Duodenal mucosa (tissue), 2 donors: ENCODE measurements at regions not wholly inside any gene's neighbourhood (a gene's known extent, or its start where the extent isn't known, plus 50 kb on each side); places are given as distances from the start of the nearest gene placed in this dataset.

Source experiments
- H3K27ac ChIP-seq: one replicate; pipeline ENCODE4 v1.7.0; 2013; ENCODE audit warnings: low read depth, low read length
- H3K27me3 ChIP-seq, 2 donors: one replicate each; pipeline ENCODE4 v1.7.0; 2013; ENCODE audit warnings: low read length in 2 of 2, control low read depth in 1 of 2; ENCODE audit not compliant: insufficient read depth in 2 of 2, control insufficient read depth in 1 of 2
- H3K36me3 ChIP-seq, 2 donors: one replicate each; pipeline ENCODE4 v1.7.0; 2013; ENCODE audit warnings: low read length in 2 of 2, control low read depth in 1 of 2; ENCODE audit not compliant: insufficient read depth in 2 of 2, control insufficient read depth in 1 of 2
- H3K4me1 ChIP-seq, 2 donors: one replicate each; pipeline ENCODE4 v1.7.0; 2013; ENCODE audit warnings: low read length in 2 of 2, control low read depth in 1 of 2; ENCODE audit not compliant: insufficient read depth in 2 of 2, control insufficient read depth in 1 of 2
- H3K4me3 ChIP-seq, 2 donors: one replicate each; pipeline ENCODE4 v1.7.0; 2013; ENCODE audit warnings: low read length in 2 of 2, low read depth in 1 of 2
- H3K9ac ChIP-seq, 2 donors: one replicate each; pipeline ENCODE4 v1.7.0; 2013; ENCODE audit warnings: low read length in 2 of 2, low read depth in 1 of 2
- H3K9me3 ChIP-seq, 2 donors: one replicate each; pipeline ENCODE4 v1.7.0; 2013; ENCODE audit warnings: low read length in 2 of 2, control low read depth in 1 of 2; ENCODE audit not compliant: control insufficient read depth in 1 of 2

- H3K4me3 ChIP-seq, result no peak overlapping the region
- H3K27ac ChIP-seq, result no peak overlapping the region
- no peaks in the 10 kb centered on the region for H3K36me3 ChIP-seq
- H3K27me3 ChIP-seq, result no peaks in the 10 kb centered on the region
- no peak overlapping the region for H3K9ac ChIP-seq
- H3K9me3 ChIP-seq, result no peaks in the 10 kb centered on the region
- no peaks in the 10 kb centered on the region for H3K4me1 ChIP-seq
Measured at GRCh38 chr11:119880873-119881272, 151.9 kb upstream of the NECTIN1 start.

- Histone ChIP-seq H3K27ac (no peak overlapping the region), H3K36me3 (no peaks in the 10 kb centered on the region), H3K27me3 (no peaks in the 10 kb centered on the region), H3K4me1 (no peaks in the 10 kb centered on the region), H3K9ac (no peak overlapping the region), H3K4me3 (no peak overlapping the region), H3K9me3 (no peaks in the 10 kb centered on the region)
Measured at GRCh38 chr11:119880143-119880542, 151.1 kb upstream of the NECTIN1 start.

GRCh38 chr11:119878990-119879389, 150.0 kb upstream of the NECTIN1 start:
- H3K9ac ChIP-seq, result no peak overlapping the region
- no peaks in the 10 kb centered on the region for H3K27me3 ChIP-seq
- no peaks in the 10 kb centered on the region for H3K36me3 ChIP-seq
- H3K9me3 ChIP-seq, result no peaks in the 10 kb centered on the region
- H3K4me1 ChIP-seq, result no peaks in the 10 kb centered on the region
- H3K4me3 ChIP-seq, result no peak overlapping the region
- H3K27ac ChIP-seq, result no peak overlapping the region

DNA sequence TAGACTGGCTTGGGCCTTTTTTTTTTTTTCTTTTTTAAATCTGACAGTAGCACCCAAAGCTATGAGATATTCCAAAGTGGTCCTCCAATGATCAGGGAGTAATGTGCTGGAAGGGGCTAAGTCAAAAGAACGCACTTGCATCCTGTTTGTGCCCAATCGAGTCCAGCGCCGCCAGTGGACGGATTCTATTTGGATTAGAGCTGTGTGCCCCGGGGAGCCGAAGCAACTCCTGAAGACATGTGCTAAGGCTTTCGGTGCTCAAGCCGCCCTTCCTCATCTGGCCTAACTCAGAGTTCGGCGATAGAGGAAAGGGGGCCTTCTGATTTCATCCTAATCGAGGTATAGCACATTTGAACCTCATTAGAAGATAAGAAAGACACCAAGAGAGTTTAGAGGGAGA, 147.8 kb upstream of the NECTIN1 start:
- H3K4me3 ChIP-seq, result no peak overlapping the region
- H3K27me3 ChIP-seq, result no peaks in the 10 kb centered on the region
- no peaks in the 10 kb centered on the region for H3K9me3 ChIP-seq
- H3K9ac ChIP-seq, result no peak overlapping the region
- no peak overlapping the region for H3K27ac ChIP-seq
- no peaks in the 10 kb centered on the region for H3K36me3 ChIP-seq
- no peaks in the 10 kb centered on the region for H3K4me1 ChIP-seq

DNA sequence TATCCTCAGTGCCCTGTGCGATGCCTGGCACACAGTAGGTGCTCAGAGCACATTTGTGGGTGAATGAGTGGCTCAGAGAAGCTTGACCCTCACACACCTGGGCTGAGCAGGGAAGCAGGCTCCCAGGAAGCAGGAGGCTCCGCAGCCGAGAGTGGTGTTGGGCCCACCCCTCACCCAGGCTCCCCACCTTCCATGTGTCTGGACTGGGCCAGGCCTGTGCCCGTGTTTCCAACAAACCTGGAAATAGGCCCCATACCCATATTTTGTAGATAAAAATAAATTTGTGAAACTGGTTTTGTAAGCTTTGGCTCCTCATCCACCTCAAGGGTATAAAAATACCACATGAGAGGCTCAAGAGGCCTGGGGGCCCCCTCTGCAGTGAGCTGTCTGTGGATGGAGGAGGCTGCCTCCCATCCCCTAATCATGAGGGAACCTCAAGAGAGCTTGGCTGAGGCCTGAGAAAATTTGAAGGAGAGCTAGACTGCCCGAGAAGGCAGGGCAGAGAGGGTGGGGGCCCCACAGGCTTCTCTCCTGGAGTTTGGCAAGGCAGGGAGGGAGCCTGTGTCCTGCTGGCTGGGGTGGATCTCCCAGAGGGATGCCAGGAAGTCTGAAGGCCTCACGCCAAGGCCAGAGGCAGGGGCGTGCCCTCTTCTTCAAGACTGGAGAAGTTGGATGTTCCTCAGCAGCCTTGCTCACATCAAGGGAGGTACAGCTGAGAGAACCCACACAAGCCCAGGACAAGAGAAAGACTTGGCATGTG, 147.0 kb upstream of the NECTIN1 start:
- Histone ChIP-seq H3K4me1 (no peaks in the 10 kb centered on the region), H3K9me3 (no peaks in the 10 kb centered on the region), H3K4me3 (no peak overlapping the region), H3K36me3 (no peaks in the 10 kb centered on the region), H3K27me3 (no peaks in the 10 kb centered on the region), H3K9ac (no peak overlapping the region), H3K27ac (no peak overlapping the region)

DNA sequence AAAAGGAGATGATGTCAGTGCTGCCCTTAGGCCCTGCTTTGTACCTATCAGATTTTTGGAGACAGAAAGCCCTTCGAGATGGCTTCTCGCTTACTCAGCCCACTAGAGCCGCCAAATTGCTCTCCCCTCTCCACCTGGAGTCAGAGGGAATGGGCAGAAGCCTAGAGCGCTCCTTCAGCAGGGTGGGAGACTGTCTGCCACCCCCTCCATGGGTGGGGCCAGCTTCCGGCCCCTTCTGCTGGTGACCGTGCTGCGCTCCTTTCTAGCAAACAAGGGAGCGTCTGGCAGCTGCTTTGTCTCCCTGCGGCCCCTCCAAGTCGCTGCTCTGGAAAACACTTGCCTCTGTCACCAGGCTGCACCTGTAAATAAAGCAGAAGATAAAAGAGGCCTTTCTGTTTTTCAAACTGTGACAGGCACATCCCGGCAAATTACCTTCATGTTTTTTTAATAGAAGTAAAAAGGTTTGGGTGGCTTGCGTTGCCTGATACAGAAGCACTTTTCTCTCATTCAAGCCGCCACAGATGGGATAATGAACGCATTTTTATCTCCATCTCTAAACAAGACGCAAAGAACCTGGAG, 145.7 kb upstream of the NECTIN1 start:
- H3K9me3 ChIP-seq, result no peaks in the 10 kb centered on the region
- H3K27me3 ChIP-seq, result no peaks in the 10 kb centered on the region

DNA sequence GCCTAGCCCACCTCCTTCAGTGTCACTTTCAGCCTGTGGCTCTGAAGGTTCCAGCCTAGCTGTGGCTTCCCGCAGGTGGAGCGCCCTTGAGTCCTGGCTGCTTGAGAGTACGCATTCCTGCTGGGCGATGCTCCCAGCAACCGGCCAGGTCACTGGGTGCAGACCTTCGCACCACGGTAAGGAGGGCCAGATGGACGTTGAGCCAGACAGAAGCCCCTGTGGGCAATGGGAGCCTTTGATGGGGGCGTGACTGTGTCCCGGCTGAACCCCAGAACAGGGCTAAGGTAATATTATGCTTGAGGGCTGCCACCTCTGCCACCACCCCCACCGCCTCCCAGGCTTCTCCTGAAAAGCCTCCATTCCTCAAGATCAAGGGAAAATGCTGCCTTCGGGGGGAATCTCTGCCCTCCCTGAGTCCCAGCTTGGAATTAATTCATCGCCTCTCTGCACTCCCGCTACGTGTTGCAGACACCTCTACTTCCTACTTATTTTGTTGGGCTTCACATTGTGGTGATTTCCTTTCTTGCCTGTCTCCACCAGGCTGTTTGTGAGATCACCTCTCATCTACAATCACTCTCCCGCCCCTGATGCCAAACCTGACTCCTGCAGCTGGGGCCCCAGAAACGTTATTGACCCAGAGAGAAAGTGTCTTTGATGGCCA, 144.9 kb upstream of the NECTIN1 start:
- Histone ChIP-seq H3K36me3 (no peaks in the 10 kb centered on the region), H3K9ac (no peak overlapping the region), H3K27ac (no peak overlapping the region), H3K9me3 (no peaks in the 10 kb centered on the region), H3K4me3 (no peak overlapping the region), H3K4me1 (no peaks in the 10 kb centered on the region), H3K27me3 (no peaks in the 10 kb centered on the region)

More for the DNA sequence above, 145.7 kb upstream of the NECTIN1 start:
- no peak overlapping the region for H3K9ac ChIP-seq
- no peak overlapping the region for H3K27ac ChIP-seq
- H3K4me1 ChIP-seq, result no peaks in the 10 kb centered on the region
- H3K4me3 ChIP-seq, result no peak overlapping the region
- H3K36me3 ChIP-seq, result no peaks in the 10 kb centered on the region

DNA sequence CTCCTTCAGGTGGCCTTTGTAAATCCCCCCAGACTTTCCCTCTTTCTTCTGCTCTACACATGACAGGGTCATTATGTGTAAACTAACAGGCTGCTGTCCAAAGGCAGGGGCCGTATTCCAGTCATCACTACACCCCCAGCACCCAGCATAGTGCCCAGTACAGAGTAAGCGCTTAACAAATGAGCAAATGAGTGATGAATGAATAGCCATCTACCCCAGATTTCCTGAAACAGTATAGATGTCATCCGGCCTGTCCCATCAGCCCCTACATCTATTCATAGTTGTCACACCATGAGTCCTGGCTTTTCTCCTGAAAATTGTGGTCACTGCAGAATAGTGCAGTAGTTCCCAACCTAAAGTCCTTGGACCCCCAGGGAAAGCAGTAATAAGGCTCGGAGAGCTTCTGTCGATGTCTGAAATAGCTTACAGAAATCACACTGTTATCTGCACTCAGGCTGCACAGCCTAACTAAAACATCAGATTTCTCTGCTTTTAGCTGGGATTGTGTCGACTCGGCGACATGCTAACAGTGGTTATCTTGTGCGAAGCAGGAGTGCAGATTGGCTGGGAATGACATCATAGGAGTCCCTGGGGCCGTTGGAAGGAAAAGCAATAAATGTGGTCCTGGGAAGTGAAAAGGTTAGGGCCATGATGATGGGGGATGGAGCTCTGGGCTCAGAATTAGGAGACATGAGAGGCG, 143.8 kb upstream of the NECTIN1 start:
- Histone ChIP-seq H3K27me3 (no peaks in the 10 kb centered on the region), H3K4me3 (no peak overlapping the region)

DNA sequence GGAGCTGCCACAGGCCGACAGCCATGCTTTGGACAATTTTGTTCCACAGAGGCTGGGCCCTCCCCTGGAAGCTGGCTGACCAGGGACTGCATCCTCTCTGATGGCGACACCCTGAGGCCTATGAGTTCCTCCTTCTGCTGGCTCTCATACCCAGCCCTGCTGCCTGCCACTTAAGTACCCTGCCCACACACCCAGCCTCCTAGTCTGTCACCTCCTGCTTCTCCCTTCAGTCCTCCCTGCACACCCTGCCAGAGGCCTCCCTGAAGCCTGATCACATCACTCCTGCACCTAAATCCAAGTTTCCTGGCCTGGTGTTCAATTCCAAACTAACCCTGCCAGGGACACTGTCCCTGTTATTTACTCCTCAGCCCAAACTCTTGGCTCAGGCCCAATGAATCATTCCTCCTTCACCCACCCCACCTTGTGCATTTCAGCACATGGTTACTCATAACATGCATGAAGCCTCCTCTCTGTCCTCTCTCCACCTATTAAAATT, 136.7 kb upstream of the NECTIN1 start:
- Histone ChIP-seq H3K4me3 (no peak overlapping the region), H3K27me3 (no peaks in the 10 kb centered on the region), H3K9ac (no peak overlapping the region), H3K36me3 (no peaks in the 10 kb centered on the region), H3K9me3 (no peaks in the 10 kb centered on the region), H3K27ac (no peak overlapping the region), H3K4me1 (peaks cover 19 to 22% of the 10 kb centered on the region in 2 donors)

More for the DNA sequence above, 143.8 kb upstream of the NECTIN1 start:
- Histone ChIP-seq H3K27ac (no peak overlapping the region), H3K36me3 (no peaks in the 10 kb centered on the region), H3K9me3 (no peaks in the 10 kb centered on the region), H3K9ac (no peak overlapping the region), H3K4me1 (no peaks in the 10 kb centered on the region)

DNA sequence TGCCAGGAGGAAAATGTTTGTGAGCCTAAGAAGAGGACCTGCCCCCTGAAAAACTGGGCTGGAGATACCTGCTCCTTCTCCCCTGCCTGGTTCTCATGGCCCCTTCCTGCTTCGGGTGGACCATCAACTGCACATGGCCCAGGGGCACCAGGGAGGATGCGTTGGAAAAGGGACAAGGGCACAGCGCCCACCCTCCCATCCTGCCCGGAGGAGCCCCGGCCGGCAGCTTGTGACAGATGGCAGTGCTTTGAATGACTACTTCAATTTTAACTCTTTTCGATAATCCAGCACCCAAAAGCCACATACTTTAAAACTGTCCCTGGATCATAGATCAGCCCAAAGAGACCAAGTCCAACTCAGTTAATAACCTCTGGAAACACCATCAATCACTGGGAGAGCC, 135.8 kb upstream of the NECTIN1 start:
- Histone ChIP-seq H3K27ac (no peak overlapping the region), H3K9ac (peak overlapping the region in 1 of 2 donors; percentile 25), H3K27me3 (no peaks in the 10 kb centered on the region), H3K36me3 (no peaks in the 10 kb centered on the region), H3K9me3 (no peaks in the 10 kb centered on the region), H3K4me1 (peaks cover 20 to 22% of the 10 kb centered on the region in 2 donors), H3K4me3 (no peak overlapping the region)
